Adipocyte (in vitro differentiated cells): ENCODE measurements at regions not wholly inside any gene's neighbourhood (a gene's known extent, or its start where the extent isn't known, plus 50 kb on each side); places are given as distances from the start of the nearest gene placed in this dataset.

Experiments
- DNase-seq: peaks from one replicate; pipeline ENCODE4 v3.0.0-alpha.2; 2015; ENCODE audit warnings: low read depth
- H3K27me3 ChIP-seq: replicated peaks from 2 replicates; pipeline ENCODE4 v1.7.0; 2013; ENCODE audit warnings: mild to moderate bottlenecking, low read length, moderate library complexity; ENCODE audit not compliant: control insufficient read depth, insufficient read depth
- H3K36me3 ChIP-seq: 2 replicates; pipeline ENCODE4 v1.7.0; 2013; ENCODE audit warnings: low read length, mild to moderate bottlenecking, moderate library complexity; ENCODE audit not compliant: control insufficient read depth, insufficient read depth, severe bottlenecking
- H3K4me1 ChIP-seq: 2 replicates; pipeline ENCODE4 v1.7.0; 2013; ENCODE audit warnings: mild to moderate bottlenecking, low read length, moderate library complexity; ENCODE audit not compliant: control insufficient read depth, insufficient read depth
- H3K4me3 ChIP-seq: 2 replicates; pipeline ENCODE4 v1.7.0; 2013; ENCODE audit warnings: mild to moderate bottlenecking, low read length, moderate library complexity
- H3K9ac ChIP-seq: 2 replicates; pipeline ENCODE4 v1.7.0; 2013; ENCODE audit warnings: mild to moderate bottlenecking, low read length, moderate library complexity
- H3K9me3 ChIP-seq: 2 replicates; pipeline ENCODE4 v1.7.0; 2013; ENCODE audit warnings: mild to moderate bottlenecking, low read length, moderate library complexity; ENCODE audit not compliant: control insufficient read depth

GRCh38 chr9:14438232-14439021, 124.5 kb upstream of the NFIB start:
- no peaks in the 10 kb centered on the region for H3K9me3 ChIP-seq
- no peaks in the 10 kb centered on the region for H3K36me3 ChIP-seq
- H3K4me1 ChIP-seq = peaks cover 4% of the 10 kb centered on the region
- no peak for DNase-seq
- peaks cover 3% of the 10 kb centered on the region for H3K27me3 ChIP-seq
- no peak overlapping the region for H3K4me3 ChIP-seq
- no peak overlapping the region for H3K9ac ChIP-seq

- Histone ChIP-seq H3K9ac (no peak overlapping the region), H3K36me3 (no peaks in the 10 kb centered on the region), H3K9me3 (no peaks in the 10 kb centered on the region), H3K4me1 (peaks cover 10% of the 10 kb centered on the region), H3K27me3 (peaks cover 3% of the 10 kb centered on the region), H3K4me3 (no peak overlapping the region)
- no peak for DNase-seq
Observed at GRCh38 chr9:14437354-14438231, 123.7 kb upstream of the NFIB start.

GRCh38 chr9:14435871-14436270, 121.9 kb upstream of the NFIB start:
- no peaks in the 10 kb centered on the region for H3K36me3 ChIP-seq
- DNase-seq = no peak
- no peak overlapping the region for H3K9ac ChIP-seq
- H3K9me3 ChIP-seq = peaks cover 7% of the 10 kb centered on the region
- H3K27me3 ChIP-seq = peaks cover 3% of the 10 kb centered on the region
- peaks cover 10% of the 10 kb centered on the region for H3K4me1 ChIP-seq
- no peak overlapping the region for H3K4me3 ChIP-seq

- Histone ChIP-seq H3K9me3 (peaks cover 7% of the 10 kb centered on the region), H3K4me3 (no peak overlapping the region), H3K9ac (no peak overlapping the region), H3K27me3 (peaks cover 3% of the 10 kb centered on the region), H3K4me1 (peaks cover 10% of the 10 kb centered on the region), H3K36me3 (no peaks in the 10 kb centered on the region)
- DNase-seq = no peak
Observed at GRCh38 chr9:14434971-14435718, 121.2 kb upstream of the NFIB start.

- H3K36me3 ChIP-seq = no peaks in the 10 kb centered on the region
- H3K4me3 ChIP-seq = no peak overlapping the region
- peaks cover 10% of the 10 kb centered on the region for H3K27me3 ChIP-seq
- no peak for DNase-seq
- H3K9ac ChIP-seq = no peak overlapping the region
- peaks cover 7% of the 10 kb centered on the region for H3K9me3 ChIP-seq
- peaks cover 10% of the 10 kb centered on the region for H3K4me1 ChIP-seq
Observed at GRCh38 chr9:14434158-14434504, 120.2 kb upstream of the NFIB start.

- H3K4me3 ChIP-seq = peak overlapping the region; percentile 12
- H3K9me3 ChIP-seq = peaks cover 7% of the 10 kb centered on the region
- DNase-seq = peak; percentile 88
- peak overlapping the region; percentile 6 for H3K9ac ChIP-seq
- peaks cover 11% of the 10 kb centered on the region for H3K27me3 ChIP-seq
- H3K4me1 ChIP-seq = peaks cover 10% of the 10 kb centered on the region
- no peaks in the 10 kb centered on the region for H3K36me3 ChIP-seq
Observed at GRCh38 chr9:14433351-14434157, 119.6 kb upstream of the NFIB start.

GRCh38 chr9:14432666-14433350, 118.9 kb upstream of the NFIB start:
- H3K9me3 ChIP-seq = peaks cover 7% of the 10 kb centered on the region
- no peak for DNase-seq
- peaks cover 10% of the 10 kb centered on the region for H3K4me1 ChIP-seq
- H3K9ac ChIP-seq = peak overlapping the region; percentile 6
- H3K27me3 ChIP-seq = peaks cover 11% of the 10 kb centered on the region
- peak overlapping the region; percentile 12 for H3K4me3 ChIP-seq
- no peaks in the 10 kb centered on the region for H3K36me3 ChIP-seq

- peak; percentile 95 for DNase-seq
Observed at GRCh38 chr9:14428781-14429230, 114.9 kb upstream of the NFIB start.

GRCh38 chr9:14427419-14427818, 113.5 kb upstream of the NFIB start:
- H3K9ac ChIP-seq = no peak overlapping the region
- no peak for DNase-seq
- H3K9me3 ChIP-seq = peaks cover 7% of the 10 kb centered on the region
- H3K4me1 ChIP-seq = no peaks in the 10 kb centered on the region
- no peaks in the 10 kb centered on the region for H3K36me3 ChIP-seq
- no peak overlapping the region for H3K4me3 ChIP-seq
- H3K27me3 ChIP-seq = peaks cover 14% of the 10 kb centered on the region

More at GRCh38 chr9:14428781-14429230, 114.9 kb upstream of the NFIB start:
- Histone ChIP-seq H3K27me3 (peaks cover 14% of the 10 kb centered on the region), H3K36me3 (no peaks in the 10 kb centered on the region), H3K4me1 (peaks cover 10% of the 10 kb centered on the region), H3K4me3 (no peak overlapping the region), H3K9me3 (peaks cover 7% of the 10 kb centered on the region), H3K9ac (no peak overlapping the region)

GRCh38 chr9:14424983-14425382, 111.0 kb upstream of the NFIB start:
- DNase-seq = no peak
- Histone ChIP-seq H3K4me1 (no peaks in the 10 kb centered on the region), H3K27me3 (peaks cover 18% of the 10 kb centered on the region), H3K9me3 (no peaks in the 10 kb centered on the region), H3K9ac (no peak overlapping the region), H3K4me3 (no peak overlapping the region), H3K36me3 (no peaks in the 10 kb centered on the region)
